Stimulated activated memory B cell treated with anti-CD40 and anti-IgM and Interleukin-4, amounts not matched to agents 10 μg/mL and 1 μg/mL and 100 μg/mL, for 72 hours (primary cell): ENCODE measurements at regions not wholly inside any gene's neighbourhood (a gene's known extent, or its start where the extent isn't known, plus 50 kb on each side); places are given as distances from the start of the nearest gene placed in this dataset.
A peak's percentile ranks its signal among the peaks of the same experiment; 100 is the strongest.

Source experiments
- ATAC-seq: fragments of 150-1000 bp; cut with Tn5 transposase; 2 replicates; pipeline ENCODE4 v1.10.0; 2021
- H3K27ac Mint-ChIP-seq: one replicate; pipeline ENCODE4 v1.8.0; 2022; ENCODE audit warnings: mild to moderate bottlenecking, mixed read lengths
- H3K27me3 Mint-ChIP-seq: one replicate; pipeline ENCODE4 v1.8.0; 2022; ENCODE audit warnings: mixed read lengths
- H3K36me3 Mint-ChIP-seq: one replicate; pipeline ENCODE4 v1.8.0; 2022; ENCODE audit warnings: mixed read lengths
- H3K4me1 Mint-ChIP-seq: one replicate; pipeline ENCODE4 v1.8.0; 2022; ENCODE audit warnings: mixed read lengths
- H3K4me3 Mint-ChIP-seq: one replicate; pipeline ENCODE4 v1.8.0; 2022; ENCODE audit warnings: mild to moderate bottlenecking, moderate library complexity, mixed read lengths
- H3K9me3 Mint-ChIP-seq: one replicate; pipeline ENCODE4 v1.8.0; 2022; ENCODE audit warnings: mixed read lengths

DNA sequence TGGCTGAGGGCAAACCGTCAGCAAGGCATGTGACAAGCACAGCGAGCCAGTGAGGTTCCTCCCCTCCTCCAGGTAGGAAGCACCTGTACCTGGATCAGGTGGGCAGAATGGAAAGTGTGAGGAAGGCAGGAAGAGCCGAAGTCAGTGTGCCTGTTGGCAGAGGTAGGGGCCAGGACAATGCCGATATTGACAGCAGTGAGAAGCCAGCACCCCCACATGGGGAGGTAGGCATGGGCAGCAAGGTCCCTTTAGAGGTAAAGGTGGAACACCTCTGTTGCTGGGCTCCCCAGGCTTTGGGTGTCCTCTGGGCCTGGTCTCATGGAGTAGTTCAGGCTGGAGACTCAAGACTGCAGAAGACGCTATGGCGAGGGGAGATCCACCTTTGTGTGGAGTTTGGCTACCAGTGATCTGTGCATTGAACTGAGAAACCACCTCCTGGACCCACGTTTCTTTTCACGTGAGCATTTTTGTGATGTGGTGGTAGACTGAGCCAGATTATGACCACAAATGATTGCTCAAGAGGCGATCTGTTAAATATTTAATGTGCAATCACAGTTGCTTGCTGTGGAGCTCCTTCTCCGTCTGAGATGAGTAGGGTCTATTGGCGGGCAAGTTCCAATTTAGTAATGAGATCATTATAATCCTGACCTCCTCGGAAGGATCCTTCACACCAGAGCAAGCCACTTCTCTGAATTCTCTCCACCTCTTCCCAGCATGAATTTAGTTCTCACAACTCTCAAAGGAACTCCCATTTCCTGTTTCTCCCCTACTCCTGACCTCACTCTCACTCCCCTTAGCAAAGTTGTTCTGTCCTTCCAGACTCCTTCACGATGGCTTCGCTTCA, 174.8 kb downstream of the CDH26 start:
- H3K27me3 Mint-ChIP-seq, result no peaks in the 10 kb centered on the region
- no peak for ATAC-seq
- H3K9me3 Mint-ChIP-seq, result peaks cover 4% of the 10 kb centered on the region
- H3K27ac Mint-ChIP-seq, result no peak overlapping the region
- H3K36me3 Mint-ChIP-seq, result no peaks in the 10 kb centered on the region
- H3K4me1 Mint-ChIP-seq, result no peaks in the 10 kb centered on the region
- H3K4me3 Mint-ChIP-seq, result no peak overlapping the region

DNA sequence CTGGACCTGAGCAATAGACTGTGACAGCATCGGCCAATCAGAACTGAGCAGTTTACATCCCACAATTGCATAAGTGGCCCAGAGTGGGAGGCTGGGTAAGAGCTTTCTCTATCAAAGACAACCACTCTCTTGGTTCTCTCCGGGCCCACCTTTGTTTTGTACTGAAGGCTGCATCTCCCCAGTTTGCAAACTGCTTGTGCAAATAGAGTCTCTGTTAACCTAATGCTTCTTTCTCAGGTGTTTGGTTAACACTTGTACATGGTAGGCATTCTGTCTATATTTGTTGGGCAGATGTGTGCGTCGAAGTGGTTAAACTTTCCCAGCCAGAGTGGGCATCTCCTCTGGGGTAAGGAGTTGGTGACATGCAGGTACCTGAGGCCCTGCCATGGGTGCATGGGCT, 177.1 kb downstream of the CDH26 start:
- no peak for ATAC-seq
- Mint-ChIP-seq H3K27ac (no peak overlapping the region), H3K9me3 (peaks cover 4% of the 10 kb centered on the region), H3K36me3 (no peaks in the 10 kb centered on the region), H3K4me3 (no peak overlapping the region), H3K27me3 (no peaks in the 10 kb centered on the region), H3K4me1 (no peaks in the 10 kb centered on the region)

DNA sequence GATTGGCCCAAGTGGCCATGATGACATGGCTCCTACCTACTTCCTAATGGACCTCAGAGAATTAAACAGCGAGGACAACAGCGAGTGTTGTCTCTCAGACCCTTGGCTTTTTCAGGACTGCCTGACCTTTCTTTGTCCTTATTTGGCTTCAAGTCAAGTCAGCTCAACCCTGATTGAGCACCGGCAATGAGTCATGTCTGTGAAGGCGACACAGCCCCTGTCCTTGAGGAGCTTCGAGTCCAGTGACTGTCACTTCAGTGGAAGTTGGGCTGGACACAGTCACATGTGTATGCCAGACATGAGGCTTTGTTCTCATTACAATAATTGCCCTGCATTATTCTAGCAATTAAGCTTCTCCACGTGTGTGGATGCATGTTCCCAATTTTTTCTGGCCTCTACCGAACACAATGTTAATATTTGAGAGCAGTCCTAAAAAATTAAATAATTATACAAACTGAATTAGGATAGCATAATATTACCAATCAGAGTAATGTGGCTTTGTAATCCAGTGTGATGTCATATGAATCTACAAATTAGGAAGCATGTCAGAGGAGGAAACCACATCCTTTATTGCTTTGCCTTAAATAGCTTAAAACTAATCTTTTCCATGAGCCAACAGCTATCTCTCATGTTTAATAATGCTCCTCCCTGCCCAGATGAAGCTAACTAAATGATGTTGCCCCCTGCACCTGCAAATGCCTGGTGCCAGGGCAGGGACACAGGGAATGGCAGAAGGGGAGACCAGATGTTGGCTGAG, 178.6 kb downstream of the CDH26 start:
- Mint-ChIP-seq H3K4me1 (no peaks in the 10 kb centered on the region), H3K27me3 (no peaks in the 10 kb centered on the region), H3K36me3 (no peaks in the 10 kb centered on the region), H3K27ac (no peak overlapping the region), H3K9me3 (peaks cover 4% of the 10 kb centered on the region), H3K4me3 (no peak overlapping the region)
- no peak for ATAC-seq

DNA sequence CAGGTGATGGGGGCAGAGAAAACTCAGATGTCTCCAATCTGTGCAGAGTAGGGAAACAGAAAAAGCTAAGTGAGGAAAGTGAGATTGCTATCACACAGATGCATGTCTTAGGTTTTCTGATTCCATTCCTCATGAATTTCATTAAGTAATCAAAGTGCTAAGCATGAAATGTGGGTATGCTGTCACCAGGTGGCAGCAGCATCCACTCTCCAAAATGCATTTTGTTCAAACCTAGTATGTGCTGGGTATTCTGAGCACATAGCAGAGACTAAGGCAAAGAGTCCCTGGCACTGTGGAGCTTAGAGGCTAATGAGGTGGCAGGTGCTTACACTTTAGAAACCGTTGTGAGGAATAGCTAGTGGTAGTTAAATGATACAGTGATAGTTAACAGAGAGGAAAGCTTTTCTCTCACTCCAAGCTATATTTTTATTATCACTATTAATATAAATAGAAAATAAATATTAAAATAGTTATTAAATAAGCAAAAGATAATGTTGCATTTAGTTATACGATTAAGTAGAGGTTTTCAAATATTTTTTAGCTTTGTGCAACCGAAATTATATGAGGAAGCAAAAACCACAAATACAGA, 179.5 kb downstream of the CDH26 start:
- Mint-ChIP-seq H3K4me3 (no peak overlapping the region), H3K36me3 (no peaks in the 10 kb centered on the region), H3K9me3 (peaks cover 4% of the 10 kb centered on the region), H3K4me1 (no peaks in the 10 kb centered on the region), H3K27me3 (no peaks in the 10 kb centered on the region), H3K27ac (no peak overlapping the region)
- ATAC-seq, result no peak

DNA sequence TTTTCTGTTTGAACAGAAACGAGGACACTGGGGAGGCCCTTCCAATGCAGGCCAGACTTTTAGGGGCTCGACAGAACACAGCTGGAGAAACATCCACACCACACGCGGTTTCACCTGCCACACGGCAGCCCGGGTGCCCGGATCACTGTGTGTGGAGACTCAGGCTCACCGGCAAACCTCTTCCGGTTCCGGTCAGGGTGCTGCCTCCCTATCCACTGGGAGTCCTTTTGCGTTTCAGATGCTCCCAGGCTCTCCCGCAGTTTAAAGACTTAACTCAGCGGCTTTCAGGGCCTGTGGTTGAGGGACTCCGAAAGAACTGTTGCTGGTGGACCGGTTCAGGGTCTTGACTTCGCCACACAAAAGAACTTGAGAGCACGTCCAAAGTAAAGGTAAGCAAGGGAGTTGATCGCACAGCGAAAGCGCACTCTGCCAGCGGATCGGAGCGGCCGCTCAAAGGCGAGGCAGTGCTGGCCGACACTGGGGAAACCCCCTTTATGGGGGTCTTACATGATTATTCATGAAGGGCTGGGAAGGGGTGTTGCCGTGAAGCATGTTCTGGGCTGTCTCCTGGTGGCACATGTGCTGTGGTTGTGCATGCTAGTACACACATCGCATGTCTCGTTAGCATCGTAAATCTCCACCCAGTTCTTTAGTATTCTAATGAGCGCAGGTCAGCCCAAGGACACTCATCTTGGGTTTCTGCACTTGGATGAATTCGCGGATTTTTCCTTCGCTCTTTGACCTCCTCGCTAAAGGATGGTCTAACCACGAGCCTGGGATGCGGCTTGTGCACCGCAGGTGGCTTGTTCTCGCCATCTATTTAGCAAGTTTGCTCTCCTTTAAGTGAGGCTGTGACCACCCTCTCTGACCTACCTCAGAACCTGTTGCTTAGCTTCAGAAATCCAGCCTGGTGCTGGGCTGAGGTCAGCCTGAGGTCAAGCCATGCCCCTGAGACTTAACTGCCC, 180.3 kb downstream of the CDH26 start:
- ATAC-seq, result peak; percentile 32
- H3K4me1 Mint-ChIP-seq, result no peaks in the 10 kb centered on the region
- H3K4me3 Mint-ChIP-seq, result peak overlapping the region; percentile 54
- H3K36me3 Mint-ChIP-seq, result no peaks in the 10 kb centered on the region
- H3K27me3 Mint-ChIP-seq, result no peaks in the 10 kb centered on the region
- no peak overlapping the region for H3K27ac Mint-ChIP-seq
- H3K9me3 Mint-ChIP-seq, result peaks cover 4% of the 10 kb centered on the region

DNA sequence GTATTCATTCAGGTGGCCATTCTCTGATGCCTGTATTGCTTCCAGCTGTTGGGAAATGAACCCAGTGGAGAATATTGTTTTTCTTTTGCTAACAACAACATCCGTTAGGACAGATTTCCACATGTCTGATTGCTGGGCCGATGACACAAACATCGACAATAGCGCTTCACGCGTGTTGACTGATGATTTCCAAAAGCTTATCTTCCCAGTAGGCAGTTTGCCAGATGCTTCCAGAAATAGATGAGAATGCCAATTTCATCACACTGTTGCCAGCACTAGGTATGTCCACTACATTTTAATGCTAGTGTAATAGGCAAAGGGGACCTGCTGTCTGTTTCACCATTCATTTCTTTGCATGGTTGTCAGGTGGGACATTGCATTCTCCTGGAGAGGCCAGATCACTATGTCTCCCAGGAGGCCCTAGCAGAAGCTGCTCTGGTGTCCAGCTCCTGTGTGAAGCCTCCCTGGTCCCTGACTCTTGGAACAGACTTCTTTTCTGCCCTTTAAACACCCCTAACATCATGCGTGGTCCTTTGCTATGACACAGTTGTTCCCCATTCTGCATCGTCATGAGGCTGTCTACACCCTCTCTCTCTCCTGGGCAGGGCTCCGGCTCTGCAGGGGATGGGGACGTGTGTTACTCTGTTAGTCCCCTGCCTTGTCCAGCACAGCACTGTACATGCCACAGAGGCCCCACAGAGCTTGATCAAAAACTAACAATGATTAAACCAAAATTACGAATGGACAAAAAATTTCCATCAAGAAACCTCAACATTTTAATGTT, 181.6 kb downstream of the CDH26 start:
- no peaks in the 10 kb centered on the region for H3K36me3 Mint-ChIP-seq
- no peaks in the 10 kb centered on the region for H3K4me1 Mint-ChIP-seq
- no peak overlapping the region for H3K27ac Mint-ChIP-seq
- no peak for ATAC-seq
- no peaks in the 10 kb centered on the region for H3K27me3 Mint-ChIP-seq
- H3K4me3 Mint-ChIP-seq, result no peak overlapping the region
- peaks cover 4% of the 10 kb centered on the region for H3K9me3 Mint-ChIP-seq

DNA sequence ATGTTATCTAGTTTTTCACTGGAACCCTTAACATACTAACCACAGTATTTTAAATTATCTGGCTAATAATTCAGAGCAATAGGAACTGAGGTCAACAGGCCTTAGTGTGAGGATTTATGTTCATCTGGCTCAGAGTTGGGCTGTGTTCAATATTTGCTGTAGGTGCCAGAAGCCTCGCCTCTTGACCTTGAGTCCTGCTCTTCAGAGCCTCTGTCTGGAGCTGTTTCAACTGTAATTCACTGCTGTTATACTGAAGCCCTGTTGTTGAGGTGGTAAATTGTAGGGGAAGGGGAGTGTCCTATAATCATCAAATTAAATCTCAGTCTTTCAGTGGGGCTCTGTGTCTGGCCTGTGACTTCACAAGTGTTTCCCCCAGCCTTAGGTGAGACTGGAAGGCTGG, 184.4 kb downstream of the CDH26 start:
- Mint-ChIP-seq H3K27me3 (peaks cover 10% of the 10 kb centered on the region), H3K4me1 (no peaks in the 10 kb centered on the region), H3K9me3 (no peaks in the 10 kb centered on the region), H3K27ac (no peak overlapping the region), H3K36me3 (no peaks in the 10 kb centered on the region), H3K4me3 (no peak overlapping the region)
- no peak for ATAC-seq

DNA sequence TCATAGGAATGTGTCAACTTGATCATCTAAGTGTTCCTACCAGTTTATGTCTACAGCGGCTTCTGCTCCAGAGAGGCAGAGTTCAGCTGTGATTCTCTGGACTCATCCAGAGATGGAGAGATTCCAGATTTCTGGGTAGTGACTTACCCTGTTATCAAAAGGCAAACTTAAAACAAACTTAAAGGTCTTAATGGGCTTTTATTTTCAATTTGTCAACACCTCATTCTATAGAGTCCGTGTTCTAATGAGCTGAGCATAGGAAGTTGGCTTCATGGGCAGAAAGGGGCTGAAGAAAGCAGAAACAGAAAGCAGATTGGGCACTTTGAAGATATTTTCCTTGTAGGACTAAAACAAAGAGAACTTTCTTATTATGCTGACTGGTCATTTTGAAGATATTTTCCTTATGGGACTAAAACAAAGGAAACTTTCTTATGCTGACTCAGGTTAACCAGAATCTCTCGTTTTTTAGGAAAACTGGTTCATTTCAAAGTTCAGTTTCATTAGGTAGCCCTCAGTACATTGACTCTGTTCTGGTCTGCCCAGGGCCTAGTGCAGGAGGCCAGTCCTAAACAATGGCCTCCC, 185.1 kb downstream of the CDH26 start:
- no peaks in the 10 kb centered on the region for H3K36me3 Mint-ChIP-seq
- H3K27ac Mint-ChIP-seq, result no peak overlapping the region
- no peak overlapping the region for H3K4me3 Mint-ChIP-seq
- H3K27me3 Mint-ChIP-seq, result peaks cover 10% of the 10 kb centered on the region
- peaks cover 2% of the 10 kb centered on the region for H3K9me3 Mint-ChIP-seq
- H3K4me1 Mint-ChIP-seq, result no peaks in the 10 kb centered on the region
- ATAC-seq, result no peak

DNA sequence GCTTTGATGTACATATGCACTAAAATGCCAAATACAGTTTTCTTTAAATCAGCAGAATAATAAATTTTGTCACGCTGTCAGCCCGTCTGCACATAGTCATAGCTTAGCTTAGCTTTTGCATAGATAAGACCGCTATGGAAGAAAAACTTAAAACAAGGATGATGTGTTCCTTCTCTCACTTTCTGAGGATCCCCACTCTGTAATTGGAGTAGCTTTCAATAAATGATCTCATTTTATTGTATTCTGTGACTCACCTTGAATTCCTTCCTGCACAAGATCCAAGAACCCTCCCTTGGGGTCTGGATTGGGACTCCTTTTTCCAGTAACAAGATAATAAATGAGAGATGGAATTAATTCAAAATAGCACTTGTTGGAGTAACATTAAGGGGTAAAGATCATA, 186.2 kb downstream of the CDH26 start:
- Mint-ChIP-seq H3K4me1 (no peaks in the 10 kb centered on the region), H3K9me3 (peaks cover 7% of the 10 kb centered on the region), H3K4me3 (no peak overlapping the region), H3K27ac (no peak overlapping the region), H3K27me3 (peaks cover 10% of the 10 kb centered on the region), H3K36me3 (no peaks in the 10 kb centered on the region)
- no peak for ATAC-seq

DNA sequence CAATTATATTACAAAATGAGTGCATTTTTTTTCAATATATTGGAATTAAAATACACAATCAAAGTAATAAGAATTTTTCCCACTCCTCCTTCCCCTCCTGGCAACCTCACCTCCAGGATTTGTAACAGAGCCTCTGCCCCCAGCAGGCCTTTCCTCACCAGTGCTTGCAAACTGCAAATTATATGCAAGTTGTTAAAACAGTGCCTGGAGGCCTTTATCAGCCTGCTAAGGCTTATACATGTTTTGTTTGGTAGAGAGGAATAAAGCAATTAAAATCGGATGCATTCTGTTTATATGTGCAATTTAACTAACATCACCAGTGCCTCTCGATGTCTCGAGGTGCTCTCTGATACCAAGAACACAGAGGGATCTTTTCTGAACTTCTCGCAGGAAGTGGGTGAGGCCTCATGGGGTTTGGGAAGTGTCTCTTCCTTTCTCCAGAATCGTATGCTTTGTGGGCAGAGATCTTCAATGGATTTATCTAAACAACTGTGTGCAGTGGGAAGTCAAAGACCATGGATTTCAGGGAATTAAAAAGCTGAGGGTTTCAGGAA, 186.8 kb downstream of the CDH26 start:
- Mint-ChIP-seq H3K4me1 (no peaks in the 10 kb centered on the region), H3K9me3 (peaks cover 8% of the 10 kb centered on the region), H3K27me3 (peaks cover 10% of the 10 kb centered on the region), H3K27ac (no peak overlapping the region), H3K36me3 (no peaks in the 10 kb centered on the region), H3K4me3 (no peak overlapping the region)
- ATAC-seq, result no peak

DNA sequence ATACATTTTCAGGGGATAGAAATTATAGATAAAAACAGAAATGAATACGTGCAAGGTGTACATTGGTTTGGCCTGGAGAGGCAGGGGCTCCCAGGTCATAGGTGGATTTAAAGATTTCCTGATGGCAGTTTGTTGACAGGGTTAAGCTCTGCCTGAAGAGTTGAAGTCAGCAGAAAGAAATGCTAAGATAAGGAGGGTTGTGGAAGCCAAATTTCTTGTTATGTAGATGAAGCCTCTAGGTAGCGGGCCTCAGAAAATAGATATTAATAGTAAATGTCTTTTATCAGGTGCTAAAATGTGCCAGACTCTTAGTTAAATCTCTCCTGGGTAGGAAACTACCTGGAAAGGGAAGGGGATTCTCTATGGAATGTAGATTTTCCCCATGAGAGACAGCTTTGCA, 188.8 kb downstream of the CDH26 start:
- H3K27me3 Mint-ChIP-seq, result peaks cover 10% of the 10 kb centered on the region
- peaks cover 8% of the 10 kb centered on the region for H3K9me3 Mint-ChIP-seq
- no peak overlapping the region for H3K27ac Mint-ChIP-seq
- no peak overlapping the region for H3K4me3 Mint-ChIP-seq
- no peaks in the 10 kb centered on the region for H3K36me3 Mint-ChIP-seq
- H3K4me1 Mint-ChIP-seq, result no peaks in the 10 kb centered on the region
- ATAC-seq, result no peak

DNA sequence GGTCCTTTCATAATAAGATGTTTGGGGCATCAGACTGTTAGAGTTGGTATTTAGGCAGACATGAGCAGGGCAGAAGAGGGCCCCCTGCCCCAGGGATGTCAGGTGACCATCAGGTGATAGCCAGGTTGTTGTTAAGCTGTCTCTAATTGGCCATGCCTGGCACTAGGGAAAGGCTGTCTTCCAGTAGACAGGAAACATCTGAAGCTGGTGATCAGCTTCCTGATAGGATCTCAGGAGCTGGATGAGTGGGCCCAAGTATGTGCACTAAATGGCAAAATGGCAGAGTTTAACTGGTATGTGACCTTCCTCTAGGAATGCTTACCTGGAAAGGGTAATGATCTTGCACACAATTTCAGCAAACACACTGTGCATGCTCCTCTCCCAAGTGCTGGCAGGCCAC, 190.7 kb downstream of the CDH26 start:
- H3K36me3 Mint-ChIP-seq, result no peaks in the 10 kb centered on the region

DNA sequence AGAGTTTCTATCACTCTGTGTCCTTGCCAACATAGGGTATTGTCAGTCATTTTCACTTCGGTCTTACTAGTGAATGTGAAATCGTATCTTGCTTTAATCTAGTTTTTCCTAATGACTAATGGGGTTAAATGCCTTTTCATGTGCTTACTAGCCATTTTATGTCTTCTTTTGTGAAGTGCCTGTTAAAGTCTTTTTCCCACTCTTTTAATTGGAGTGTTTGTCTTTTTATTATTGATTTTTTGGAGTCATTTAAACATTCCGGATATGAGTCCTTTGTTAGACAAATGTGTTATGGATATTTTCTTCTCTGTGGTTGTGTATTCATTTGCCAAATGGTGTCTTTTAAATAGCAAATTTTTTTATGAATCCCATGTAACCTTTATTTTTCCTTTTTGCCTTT, 194.6 kb downstream of the CDH26 start:
- Mint-ChIP-seq H3K27ac (no peak overlapping the region), H3K4me1 (no peaks in the 10 kb centered on the region), H3K9me3 (peaks cover 10% of the 10 kb centered on the region), H3K27me3 (peaks cover 7% of the 10 kb centered on the region), H3K36me3 (no peaks in the 10 kb centered on the region), H3K4me3 (no peak overlapping the region)
- ATAC-seq, result no peak

More for the DNA sequence above, 190.7 kb downstream of the CDH26 start:
- H3K27me3 Mint-ChIP-seq, result peaks cover 10% of the 10 kb centered on the region
- peaks cover 8% of the 10 kb centered on the region for H3K9me3 Mint-ChIP-seq
- H3K4me1 Mint-ChIP-seq, result no peaks in the 10 kb centered on the region
- H3K4me3 Mint-ChIP-seq, result no peak overlapping the region
- no peak for ATAC-seq
- no peak overlapping the region for H3K27ac Mint-ChIP-seq
